ENCODE measurements at regions not wholly inside any gene's neighbourhood (a gene's known extent, or its start where the extent isn't known, plus 50 kb on each side); places are given as distances from the start of the nearest gene placed in this dataset.

DNA sequence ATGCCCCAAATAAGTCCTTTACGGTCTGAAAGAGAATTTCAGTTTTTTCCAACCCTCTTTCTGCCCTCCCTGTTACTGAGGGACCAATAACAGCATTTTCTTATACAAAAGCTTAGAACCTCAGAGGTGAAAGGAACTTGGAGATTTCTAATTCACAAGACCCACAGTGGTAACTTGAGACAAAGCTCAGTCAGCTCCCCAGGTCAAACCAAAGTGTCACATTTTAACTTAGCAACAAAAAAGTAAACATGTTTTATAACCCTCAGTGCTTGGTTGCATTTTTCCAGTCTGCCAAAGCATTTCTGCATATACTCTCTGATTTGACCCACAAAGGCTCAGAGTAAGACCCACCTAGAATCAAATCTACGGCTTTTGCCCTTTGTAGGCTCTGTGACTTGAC is 415.2 kb downstream of the VRK1 start:
- no peak for TF ChIP-seq POLR2A (IDR thresholded peaks at IDR 0.05; ENCODE audit: low read length)
- TF ChIP-seq GATA1 (IDR thresholded peaks at IDR 0.05; ENCODE audit: low read depth, low read length), result no peak

Measured in erythroblast (primary cell).